Transverse colon (tissue), 4 donors: ENCODE measurements at regions not wholly inside any gene's neighbourhood (a gene's known extent, or its start where the extent isn't known, plus 50 kb on each side); places are given as distances from the start of the nearest gene placed in this dataset.

Experiments used
- DNase-seq: peaks from one replicate; pipeline ENCODE4 v3.0.0-alpha.2; 2019
- H3K27ac ChIP-seq, 4 donors: fragments of 200-600 bp; sonication (generic); 2 replicates each; pipeline ENCODE4 v1.5.1; 2016 to 2018; ENCODE audit warnings: inconsistent platforms in 4 of 4
- H3K27me3 ChIP-seq: fragments of 200-600 bp; sonication (generic); 2 replicates; pipeline ENCODE4 v1.5.1; 2017; ENCODE audit warnings: inconsistent platforms
- H3K36me3 ChIP-seq, 4 donors: fragments of 200-600 bp; sonication (generic); 2 replicates each; pipeline ENCODE4 v1.5.1; 2017 to 2019; ENCODE audit warnings: inconsistent platforms in 4 of 4
- H3K4me1 ChIP-seq, 4 donors: fragments of 200-600 bp; sonication (generic); 2 replicates each; pipeline ENCODE4 v1.5.1; 2017 to 2020; ENCODE audit warnings: inconsistent platforms in 4 of 4
- H3K4me3 ChIP-seq, 4 donors: fragments of 200-600 bp; sonication (generic); 1 replicate in 1 of 4; 2 replicates in 3 of 4; pipeline versions ENCODE4 v1.5.1 to v1.6.1; 2017 to 2019; ENCODE audit warnings: inconsistent platforms in 4 of 4
- H3K9me3 ChIP-seq, 2 donors: fragments of 200-600 bp; sonication (generic); 2 replicates each; pipeline ENCODE4 v1.5.1; 2017 to 2019; ENCODE audit warnings: inconsistent platforms in 2 of 2
- EP300 ChIP-seq: sonication (generic); formaldehyde crosslinking; IDR thresholded peaks from one replicate; pipeline ENCODE4 v1.6.1; 2017; ENCODE audit warnings: antibody characterized with exemption, low read depth
- POLR2A ChIP-seq: fragments of 450-650 bp; IDR thresholded peaks from one replicate; pipeline ENCODE4 v1.6.1; 2016; ENCODE audit warnings: antibody characterized with exemption, mild to moderate bottlenecking, moderate library complexity
- POLR2AphosphoS5 ChIP-seq, 3 donors: sonication (generic); formaldehyde crosslinking; IDR thresholded peaks; one replicate each; pipeline ENCODE4 v1.6.1; 2016; ENCODE audit warnings: antibody characterized with exemption in 3 of 3
- WGBS, 2 donors: methylation state at CpG; one replicate each; pipeline ENCODE4 v1.1.5; 2018; ENCODE audit warnings: low coverage in 1 of 2; 5-methylcytosine and 5-hydroxymethylcytosine counted together
- in situ Hi-C, 4 donors: fragments of 200-750 bp; cut with MboI; loops; one replicate each; pipeline versions ENCODE4 v1.15.0 to v1.15.1; 2017; ENCODE audit warnings: low sequenced_read_pairs in 3 of 4, low pct_ligation_motif_present in 1 of 4, low pct_unique_long_range_greater_than_20kb in 1 of 4
- intact Hi-C: fragments of 100-400 bp; cut with DNase I; formaldehyde crosslinking; loops from one replicate; pipeline ENCODE4 v1.15.1; 2023; ENCODE audit warnings: low total_unique reads
- TF ChIP-seq, protein P1 (sequence below), 5 experiments: fragments of 200-600 bp in 3 of 5; fragments of 450-650 bp in 2 of 5; sonication (generic) in 3 of 5; IDR thresholded peaks; 1 replicate in 2 of 5; 2 replicates in 3 of 5; pipeline ENCODE4 v1.5.1; 2016 to 2017; ENCODE audit warnings: antibody characterized with exemption in 5 of 5, inconsistent platforms in 3 of 5, mild to moderate bottlenecking in 2 of 5, moderate library complexity in 1 of 5

GRCh38 chr6:169944061-169944337 lies 192.6 kb downstream of the ERMARD start:
- DNase-seq: no peak
- Histone ChIP-seq H3K9me3 (no peaks in the 10 kb centered on the region), H3K27me3 (no peaks in the 10 kb centered on the region), H3K27ac (no peak overlapping the region), H3K36me3 (no peaks in the 10 kb centered on the region), H3K4me3 (no peak overlapping the region), H3K4me1 (no peaks in the 10 kb centered on the region)
- intact Hi-C loops (no loop called here), in situ Hi-C loops (no loop called here)
- TF ChIP-seq POLR2AphosphoS5 (IDR thresholded peaks at IDR 0.05) (no peak), EP300 (no peak), POLR2A (no peak)
- TF ChIP-seq, protein P1, sequence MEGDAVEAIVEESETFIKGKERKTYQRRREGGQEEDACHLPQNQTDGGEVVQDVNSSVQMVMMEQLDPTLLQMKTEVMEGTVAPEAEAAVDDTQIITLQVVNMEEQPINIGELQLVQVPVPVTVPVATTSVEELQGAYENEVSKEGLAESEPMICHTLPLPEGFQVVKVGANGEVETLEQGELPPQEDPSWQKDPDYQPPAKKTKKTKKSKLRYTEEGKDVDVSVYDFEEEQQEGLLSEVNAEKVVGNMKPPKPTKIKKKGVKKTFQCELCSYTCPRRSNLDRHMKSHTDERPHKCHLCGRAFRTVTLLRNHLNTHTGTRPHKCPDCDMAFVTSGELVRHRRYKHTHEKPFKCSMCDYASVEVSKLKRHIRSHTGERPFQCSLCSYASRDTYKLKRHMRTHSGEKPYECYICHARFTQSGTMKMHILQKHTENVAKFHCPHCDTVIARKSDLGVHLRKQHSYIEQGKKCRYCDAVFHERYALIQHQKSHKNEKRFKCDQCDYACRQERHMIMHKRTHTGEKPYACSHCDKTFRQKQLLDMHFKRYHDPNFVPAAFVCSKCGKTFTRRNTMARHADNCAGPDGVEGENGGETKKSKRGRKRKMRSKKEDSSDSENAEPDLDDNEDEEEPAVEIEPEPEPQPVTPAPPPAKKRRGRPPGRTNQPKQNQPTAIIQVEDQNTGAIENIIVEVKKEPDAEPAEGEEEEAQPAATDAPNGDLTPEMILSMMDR (IDR thresholded peaks at IDR 0.05): no peak

DNA sequence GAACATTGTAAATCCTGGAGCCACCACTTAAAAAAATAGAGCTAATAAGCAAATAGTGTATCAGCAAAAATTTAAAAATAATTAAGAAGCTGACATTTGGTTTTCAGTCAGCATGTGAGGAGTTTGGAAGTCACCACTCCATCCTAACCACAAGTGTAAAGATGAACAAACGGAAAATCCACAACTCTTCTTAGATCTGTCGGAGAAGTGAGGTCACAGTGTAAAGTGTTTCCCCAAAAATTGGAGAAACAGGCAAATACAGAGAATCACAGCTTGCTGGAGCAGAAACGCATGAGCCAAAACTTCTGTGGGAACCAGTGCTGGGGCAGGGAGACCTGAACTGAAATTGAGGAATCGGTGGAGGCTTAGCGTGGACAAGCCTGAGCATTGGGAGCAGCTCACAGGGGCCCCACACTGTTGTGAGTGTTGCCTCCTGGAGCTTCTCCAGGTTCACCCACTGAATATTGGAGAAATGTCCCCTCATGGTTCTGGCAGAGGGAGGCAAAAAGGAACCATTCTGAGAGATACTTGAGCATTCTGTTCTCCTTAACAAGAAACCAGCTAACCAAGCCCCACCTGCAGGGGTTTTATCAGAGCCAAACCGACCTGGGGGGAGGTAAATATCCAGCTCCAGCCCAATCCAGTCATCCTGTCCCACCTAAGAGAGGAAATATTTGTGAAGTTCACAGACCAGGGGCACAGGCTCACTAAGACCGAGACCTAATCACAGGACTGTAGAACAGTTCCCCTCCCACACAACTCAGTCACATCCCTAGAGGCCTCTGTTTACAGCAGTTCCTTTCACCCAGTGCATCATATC lies 192.0 kb downstream of the ERMARD start:
- in situ Hi-C loops: no loop called here
- H3K27ac ChIP-seq: no peak overlapping the region

GRCh38 chr6:169942173-169942572 lies 190.8 kb downstream of the ERMARD start:
- intact Hi-C loops: no loop called here
- no peak for TF ChIP-seq EP300
- TF ChIP-seq, protein P1 (IDR thresholded peaks at IDR 0.05): no peak
- no peak for TF ChIP-seq POLR2A
- no peak for TF ChIP-seq POLR2AphosphoS5 (IDR thresholded peaks at IDR 0.05)
- H3K4me1 ChIP-seq: no peaks in the 10 kb centered on the region

More for the DNA sequence above, 192.0 kb downstream of the ERMARD start:
- Histone ChIP-seq H3K9me3 (no peaks in the 10 kb centered on the region), H3K36me3 (no peaks in the 10 kb centered on the region), H3K27me3 (no peaks in the 10 kb centered on the region), H3K4me1 (no peaks in the 10 kb centered on the region), H3K4me3 (no peak overlapping the region)
- no peak for TF ChIP-seq EP300
- no peak for TF ChIP-seq POLR2AphosphoS5 (IDR thresholded peaks at IDR 0.05)
- TF ChIP-seq, protein P1 (IDR thresholded peaks at IDR 0.05): no peak
- TF ChIP-seq POLR2A: no peak
- WGBS, 2 donors: 61 to 65% methylated on average over 3 to 7 of the region's 7 CpGs
- DNase-seq: no peak
- intact Hi-C loops: no loop called here

GRCh38 chr6:169940481-169941271 lies 189.3 kb downstream of the ERMARD start:
- no peaks in the 10 kb centered on the region for H3K36me3 ChIP-seq
- intact Hi-C loops (no loop called here), in situ Hi-C loops (no loop called here)

More at GRCh38 chr6:169942173-169942572, 190.8 kb downstream of the ERMARD start:
- Histone ChIP-seq H3K27me3 (no peaks in the 10 kb centered on the region), H3K4me3 (no peak overlapping the region), H3K9me3 (no peaks in the 10 kb centered on the region), H3K27ac (no peak overlapping the region), H3K36me3 (no peaks in the 10 kb centered on the region)
- in situ Hi-C loops: no loop called here
- DNase-seq: no peak

More at GRCh38 chr6:169940481-169941271, 189.3 kb downstream of the ERMARD start:
- no peak for DNase-seq
- Histone ChIP-seq H3K27me3 (no peaks in the 10 kb centered on the region), H3K4me1 (no peaks in the 10 kb centered on the region), H3K9me3 (no peaks in the 10 kb centered on the region), H3K27ac (no peak overlapping the region), H3K4me3 (no peak overlapping the region)
- TF ChIP-seq, protein P1 (IDR thresholded peaks at IDR 0.05): no peak
- TF ChIP-seq EP300 (no peak), POLR2AphosphoS5 (IDR thresholded peaks at IDR 0.05) (no peak), POLR2A (no peak)
- 78% methylated on average over 25 of the region's 26 CpGs; no CpG with 5 or more reads in 1 of the 2 donors for WGBS, 2 donors
